ENCODE measurements at regions not wholly inside any gene's neighbourhood (a gene's known extent, or its start where the extent isn't known, plus 50 kb on each side); places are given as distances from the start of the nearest gene placed in this dataset.

- no peaks in the 10 kb centered on the region for H3K9me3 ChIP-seq (ENCODE audit: insufficient read depth, low read depth, low read length)
- no peak overlapping the region for H2BK12ac ChIP-seq (ENCODE audit: low read length)
- H3K36me3 ChIP-seq (ENCODE audit: control insufficient read depth in 1 of 2, insufficient read depth in 2 of 2, low read length in 2 of 2), result no peaks in the 10 kb centered on the region
- no peak overlapping the region for H3K4me2 ChIP-seq (ENCODE audit: low read length)
- H2BK120ac ChIP-seq (ENCODE audit: insufficient read depth, low read length, poor library complexity), result no peak overlapping the region
- no peak overlapping the region for H4K8ac ChIP-seq (ENCODE audit: low read depth, low read length)
- no peak overlapping the region for H2AK5ac ChIP-seq (ENCODE audit: low read length)
- no peak overlapping the region for H3K18ac ChIP-seq (ENCODE audit: low read length)
- H3K27ac ChIP-seq (ENCODE audit: low read depth, low read length), result no peak overlapping the region
- WGBS (ENCODE audit: extremely low coverage, insufficient coverage, insufficient read length), result no CpG with 5 or more reads among the region's 5 CpGs
- H3K27me3 ChIP-seq (ENCODE audit: insufficient read depth, low read length), result no peaks in the 10 kb centered on the region
- no peak overlapping the region for H3K23ac ChIP-seq (ENCODE audit: low read length)
- no peaks in the 10 kb centered on the region for H3K79me2 ChIP-seq (ENCODE audit: control insufficient read depth, insufficient read depth, low read length, poor library complexity)
- no peak for DNase-seq
- peaks cover 0 to 4% of the 10 kb centered on the region in 2 experiments for H3K4me1 ChIP-seq (ENCODE audit: control insufficient read depth in 1 of 2, insufficient read depth in 2 of 2, low read length in 2 of 2)
- no peak overlapping the region for H2BK5ac ChIP-seq (ENCODE audit: low read depth, low read length, poor library complexity)
- no peak overlapping the region for H2AFZ ChIP-seq (ENCODE audit: insufficient read depth, low read length, poor library complexity)
- no peak overlapping the region for H4K91ac ChIP-seq (ENCODE audit: low read depth, low read length)
- H3K4ac ChIP-seq (ENCODE audit: low read depth, low read length), result no peak overlapping the region
- H3K14ac ChIP-seq (ENCODE audit: low read length), result no peak overlapping the region
- no peak overlapping the region for H3K9ac ChIP-seq (ENCODE audit: low read length)
- no peaks in the 10 kb centered on the region for H3K79me1 ChIP-seq (ENCODE audit: low read length)
- H4K12ac ChIP-seq (ENCODE audit: low read depth, low read length), result no peak overlapping the region
- no peak overlapping the region for H3K4me3 ChIP-seq (ENCODE audit: low read depth, low read length)
These were observed 719.5 kb upstream of the SLIT2 start for GRCh38 chr4:19531906-19532848.

DNA sequence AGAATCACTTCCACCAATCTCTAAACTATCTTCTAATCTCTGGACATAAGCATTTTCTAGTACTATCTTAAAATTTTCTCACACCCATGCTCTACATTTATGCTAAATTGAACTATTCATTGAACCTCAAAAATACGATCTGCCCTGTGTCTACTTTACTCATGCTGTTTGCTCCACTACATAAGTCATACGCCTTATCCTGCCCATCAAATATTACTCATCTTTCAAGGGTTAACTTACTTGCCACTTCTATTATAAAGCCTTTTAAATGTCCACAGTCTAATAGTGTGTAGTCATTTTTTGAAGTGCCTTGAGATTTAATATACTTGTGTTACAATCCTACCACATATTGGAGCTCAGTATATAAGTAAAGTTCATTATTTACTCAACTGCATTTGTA lies 727.7 kb upstream of the SLIT2 start:
- H3K4me1 ChIP-seq (ENCODE audit: control insufficient read depth in 1 of 2, insufficient read depth in 2 of 2, low read length in 2 of 2), result no peaks in the 10 kb centered on the region
- H3K79me2 ChIP-seq (ENCODE audit: control insufficient read depth, insufficient read depth, low read length, poor library complexity), result no peaks in the 10 kb centered on the region
- H2BK12ac ChIP-seq (ENCODE audit: low read length), result no peak overlapping the region
- H3K4me3 ChIP-seq (ENCODE audit: low read depth, low read length), result no peak overlapping the region
- H2BK5ac ChIP-seq (ENCODE audit: low read depth, low read length, poor library complexity), result no peak overlapping the region
- H3K9ac ChIP-seq (ENCODE audit: low read length), result no peak overlapping the region
- H4K91ac ChIP-seq (ENCODE audit: low read depth, low read length), result no peak overlapping the region
- no peak overlapping the region for H2AK5ac ChIP-seq (ENCODE audit: low read length)
- DNase-seq, result no peak
- H4K8ac ChIP-seq (ENCODE audit: low read depth, low read length), result no peak overlapping the region
- H4K12ac ChIP-seq (ENCODE audit: low read depth, low read length), result no peak overlapping the region
- no peaks in the 10 kb centered on the region for H3K27me3 ChIP-seq (ENCODE audit: insufficient read depth, low read length)
- H3K18ac ChIP-seq (ENCODE audit: low read length), result no peak overlapping the region
- no peak overlapping the region for H3K4me2 ChIP-seq (ENCODE audit: low read length)
- WGBS (ENCODE audit: extremely low coverage, insufficient coverage, insufficient read length), result no CpG with 5 or more reads among the region's 2 CpGs
- no peak overlapping the region for H3K23ac ChIP-seq (ENCODE audit: low read length)
- H3K9me3 ChIP-seq (ENCODE audit: insufficient read depth, low read depth, low read length), result peaks cover 2% of the 10 kb centered on the region
- no peak overlapping the region for H3K27ac ChIP-seq (ENCODE audit: low read depth, low read length)
- H2AFZ ChIP-seq (ENCODE audit: insufficient read depth, low read length, poor library complexity), result no peak overlapping the region
- H3K4ac ChIP-seq (ENCODE audit: low read depth, low read length), result no peak overlapping the region
- no peaks in the 10 kb centered on the region for H3K36me3 ChIP-seq (ENCODE audit: control insufficient read depth in 1 of 2, insufficient read depth in 2 of 2, low read length in 2 of 2)
- H3K79me1 ChIP-seq (ENCODE audit: low read length), result no peaks in the 10 kb centered on the region
- no peak overlapping the region for H3K14ac ChIP-seq (ENCODE audit: low read length)
- H2BK120ac ChIP-seq (ENCODE audit: insufficient read depth, low read length, poor library complexity), result no peak overlapping the region

DNA sequence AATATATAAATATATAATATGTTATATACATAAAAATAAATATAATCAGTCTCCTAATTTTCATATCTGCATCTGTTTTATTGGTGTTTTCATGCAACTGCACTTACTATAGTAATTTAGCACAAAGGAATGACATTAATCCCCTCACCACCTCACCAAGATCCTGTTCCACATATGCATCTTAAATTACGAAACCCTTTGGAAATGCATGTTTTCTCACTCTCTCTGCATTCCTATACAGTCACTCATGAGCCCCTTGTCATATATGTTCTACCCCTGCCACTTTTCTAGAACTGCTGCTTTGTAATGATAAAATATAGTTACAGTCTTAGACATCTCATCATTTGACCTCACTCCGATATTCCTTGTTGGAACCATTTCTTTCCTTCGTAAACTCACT lies 728.7 kb upstream of the SLIT2 start:
- Histone ChIP-seq H3K9me3 (ENCODE audit: insufficient read depth, low read depth, low read length) (peaks cover 2% of the 10 kb centered on the region), H2AK5ac (ENCODE audit: low read length) (no peak overlapping the region), H3K79me1 (ENCODE audit: low read length) (no peaks in the 10 kb centered on the region), H4K91ac (ENCODE audit: low read depth, low read length) (no peak overlapping the region), H3K4ac (ENCODE audit: low read depth, low read length) (no peak overlapping the region), H4K12ac (ENCODE audit: low read depth, low read length) (no peak overlapping the region), H4K8ac (ENCODE audit: low read depth, low read length) (no peak overlapping the region), H3K4me2 (ENCODE audit: low read length) (no peak overlapping the region), H3K23ac (ENCODE audit: low read length) (no peak overlapping the region), H3K14ac (ENCODE audit: low read length) (no peak overlapping the region), H2BK5ac (ENCODE audit: low read depth, low read length, poor library complexity) (no peak overlapping the region), H3K18ac (ENCODE audit: low read length) (no peak overlapping the region), H3K36me3 (ENCODE audit: control insufficient read depth in 1 of 2, insufficient read depth in 2 of 2, low read length in 2 of 2) (no peaks in the 10 kb centered on the region), H3K4me1 (ENCODE audit: control insufficient read depth in 1 of 2, insufficient read depth in 2 of 2, low read length in 2 of 2) (no peaks in the 10 kb centered on the region), H3K79me2 (ENCODE audit: control insufficient read depth, insufficient read depth, low read length, poor library complexity) (no peaks in the 10 kb centered on the region), H2AFZ (ENCODE audit: insufficient read depth, low read length, poor library complexity) (no peak overlapping the region), H3K4me3 (ENCODE audit: low read depth, low read length) (no peak overlapping the region), H3K27me3 (ENCODE audit: insufficient read depth, low read length) (no peaks in the 10 kb centered on the region), H3K9ac (ENCODE audit: low read length) (no peak overlapping the region), H2BK12ac (ENCODE audit: low read length) (no peak overlapping the region), H3K27ac (ENCODE audit: low read depth, low read length) (no peak overlapping the region), H2BK120ac (ENCODE audit: insufficient read depth, low read length, poor library complexity) (no peak overlapping the region)
- WGBS (ENCODE audit: extremely low coverage, insufficient coverage, insufficient read length), result no CpG with 5 or more reads among the region's 3 CpGs
- no peak for DNase-seq

GRCh38 chr4:19520939-19521520 lies 730.7 kb upstream of the SLIT2 start:
- no peak overlapping the region for H3K14ac ChIP-seq (ENCODE audit: low read length)
- H3K4me3 ChIP-seq (ENCODE audit: low read depth, low read length), result no peak overlapping the region
- no peaks in the 10 kb centered on the region for H3K79me1 ChIP-seq (ENCODE audit: low read length)
- H3K9ac ChIP-seq (ENCODE audit: low read length), result no peak overlapping the region
- H2BK5ac ChIP-seq (ENCODE audit: low read depth, low read length, poor library complexity), result no peak overlapping the region
- no peak overlapping the region for H4K12ac ChIP-seq (ENCODE audit: low read depth, low read length)
- no peaks in the 10 kb centered on the region for H3K4me1 ChIP-seq (ENCODE audit: control insufficient read depth in 1 of 2, insufficient read depth in 2 of 2, low read length in 2 of 2)
- H3K18ac ChIP-seq (ENCODE audit: low read length), result no peak overlapping the region
- H4K8ac ChIP-seq (ENCODE audit: low read depth, low read length), result no peak overlapping the region
- H3K23ac ChIP-seq (ENCODE audit: low read length), result no peak overlapping the region
- H3K4ac ChIP-seq (ENCODE audit: low read depth, low read length), result no peak overlapping the region
- no peak overlapping the region for H3K27ac ChIP-seq (ENCODE audit: low read depth, low read length)
- H2AK5ac ChIP-seq (ENCODE audit: low read length), result no peak overlapping the region
- H3K79me2 ChIP-seq (ENCODE audit: control insufficient read depth, insufficient read depth, low read length, poor library complexity), result no peaks in the 10 kb centered on the region
- peaks cover 2% of the 10 kb centered on the region for H3K9me3 ChIP-seq (ENCODE audit: insufficient read depth, low read depth, low read length)
- no CpG with 5 or more reads among the region's 7 CpGs for WGBS (ENCODE audit: extremely low coverage, insufficient coverage, insufficient read length)
- no peaks in the 10 kb centered on the region for H3K27me3 ChIP-seq (ENCODE audit: insufficient read depth, low read length)
- H2AFZ ChIP-seq (ENCODE audit: insufficient read depth, low read length, poor library complexity), result no peak overlapping the region
- no peaks in the 10 kb centered on the region for H3K36me3 ChIP-seq (ENCODE audit: control insufficient read depth in 1 of 2, insufficient read depth in 2 of 2, low read length in 2 of 2)
- DNase-seq, result no peak
- H2BK120ac ChIP-seq (ENCODE audit: insufficient read depth, low read length, poor library complexity), result no peak overlapping the region
- no peak overlapping the region for H2BK12ac ChIP-seq (ENCODE audit: low read length)
- H4K91ac ChIP-seq (ENCODE audit: low read depth, low read length), result no peak overlapping the region
- no peak overlapping the region for H3K4me2 ChIP-seq (ENCODE audit: low read length)
